Breast epithelium (tissue), 4 donors: ENCODE measurements at regions not wholly inside any gene's neighbourhood (a gene's known extent, or its start where the extent isn't known, plus 50 kb on each side); places are given as distances from the start of the nearest gene placed in this dataset.

Experiments
- DNase-seq, 2 donors: peaks; one replicate each; pipeline ENCODE4 v3.0.0-alpha.2; 2019; ENCODE audit warnings: low spot score in 2 of 2
- H3K27ac ChIP-seq, 2 donors: fragments of 200-600 bp; sonication (generic) in 1 of 2; one replicate each; pipeline ENCODE4 v1.5.1; 2016 to 2019; ENCODE audit warnings: mild to moderate bottlenecking in 1 of 2
- H3K27me3 ChIP-seq, 2 donors: fragments of 200-600 bp; sonication (generic) in 1 of 2; one replicate each; pipeline versions ENCODE4 v1.5.1 to v1.6.0; 2017 to 2019; ENCODE audit warnings: control low read depth in 1 of 2, mild to moderate bottlenecking in 1 of 2
- H3K36me3 ChIP-seq: fragments of 200-600 bp; one replicate; pipeline ENCODE4 v1.5.1; 2019
- H3K4me1 ChIP-seq, 2 donors: fragments of 200-600 bp; sonication (generic); one replicate each; pipeline ENCODE4 v1.5.1; 2016 to 2019; ENCODE audit warnings: control low read depth in 1 of 2
- H3K4me3 ChIP-seq, 3 donors: fragments of 200-600 bp; sonication (generic); 1 replicate in 2 of 3; 2 replicates in 1 of 3; pipeline ENCODE4 v1.5.1; 2016 to 2019; ENCODE audit warnings: mild to moderate bottlenecking in 3 of 3, moderate library complexity in 2 of 3
- H3K9me3 ChIP-seq, 2 donors: fragments of 200-600 bp; sonication (generic) in 1 of 2; one replicate each; pipeline ENCODE4 v1.5.1; 2016 to 2019; ENCODE audit warnings: control low read depth in 1 of 2
- POLR2A ChIP-seq: fragments of 450-650 bp; IDR thresholded peaks from one replicate; pipeline ENCODE4 v1.6.1; 2016; ENCODE audit warnings: antibody characterized with exemption, mild to moderate bottlenecking, moderate library complexity
- POLR2AphosphoS5 ChIP-seq, 3 donors: sonication (generic); formaldehyde crosslinking; IDR thresholded peaks; one replicate each; pipeline ENCODE4 v1.6.1; 2017; ENCODE audit warnings: antibody characterized with exemption in 3 of 3
- intact Hi-C: fragments of 100-400 bp; cut with DNase I; formaldehyde crosslinking; loops from one replicate; pipeline ENCODE4 v1.15.1; 2023; ENCODE audit warnings: low total_unique reads
- TF ChIP-seq, protein P1 (sequence below), 3 donors: fragments of 450-650 bp; IDR thresholded peaks; one replicate each; pipeline ENCODE4 v1.5.1; 2016 to 2017; ENCODE audit warnings: antibody characterized with exemption in 3 of 3, mild to moderate bottlenecking in 3 of 3, moderate library complexity in 3 of 3

DNA sequence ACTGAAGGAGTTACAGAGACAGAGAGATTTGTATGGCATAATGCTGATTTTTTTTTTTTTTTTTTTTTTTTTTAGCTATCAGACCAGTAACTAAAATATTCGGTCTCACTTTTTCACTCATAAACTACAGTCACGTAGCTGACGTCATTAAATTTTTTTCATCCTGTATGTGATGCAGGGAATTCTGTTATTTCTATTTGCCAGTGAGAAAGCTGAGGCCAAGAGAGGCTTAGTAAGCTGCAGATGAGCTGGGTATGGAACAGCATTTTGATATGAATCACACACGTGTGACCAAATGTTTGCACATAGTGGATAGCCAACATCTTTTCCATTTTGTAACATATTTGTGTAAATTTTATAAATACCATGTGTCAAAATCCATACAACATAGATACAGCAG is 79.1 kb upstream of the EPB41L3 start:
- H3K27me3 ChIP-seq = peaks cover 0 to 7% of the 10 kb centered on the region in 2 donors
- DNase-seq = no peak
- peaks cover 0 to 2% of the 10 kb centered on the region in 2 donors for H3K4me1 ChIP-seq
- intact Hi-C loops = no loop called here
- no peak overlapping the region for H3K27ac ChIP-seq
- H3K36me3 ChIP-seq = no peaks in the 10 kb centered on the region
- no peak overlapping the region for H3K4me3 ChIP-seq
- H3K9me3 ChIP-seq = no peaks in the 10 kb centered on the region
- TF ChIP-seq, protein P1, sequence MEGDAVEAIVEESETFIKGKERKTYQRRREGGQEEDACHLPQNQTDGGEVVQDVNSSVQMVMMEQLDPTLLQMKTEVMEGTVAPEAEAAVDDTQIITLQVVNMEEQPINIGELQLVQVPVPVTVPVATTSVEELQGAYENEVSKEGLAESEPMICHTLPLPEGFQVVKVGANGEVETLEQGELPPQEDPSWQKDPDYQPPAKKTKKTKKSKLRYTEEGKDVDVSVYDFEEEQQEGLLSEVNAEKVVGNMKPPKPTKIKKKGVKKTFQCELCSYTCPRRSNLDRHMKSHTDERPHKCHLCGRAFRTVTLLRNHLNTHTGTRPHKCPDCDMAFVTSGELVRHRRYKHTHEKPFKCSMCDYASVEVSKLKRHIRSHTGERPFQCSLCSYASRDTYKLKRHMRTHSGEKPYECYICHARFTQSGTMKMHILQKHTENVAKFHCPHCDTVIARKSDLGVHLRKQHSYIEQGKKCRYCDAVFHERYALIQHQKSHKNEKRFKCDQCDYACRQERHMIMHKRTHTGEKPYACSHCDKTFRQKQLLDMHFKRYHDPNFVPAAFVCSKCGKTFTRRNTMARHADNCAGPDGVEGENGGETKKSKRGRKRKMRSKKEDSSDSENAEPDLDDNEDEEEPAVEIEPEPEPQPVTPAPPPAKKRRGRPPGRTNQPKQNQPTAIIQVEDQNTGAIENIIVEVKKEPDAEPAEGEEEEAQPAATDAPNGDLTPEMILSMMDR (IDR thresholded peaks at IDR 0.05) = no peak
- TF ChIP-seq POLR2A (no peak), POLR2AphosphoS5 (IDR thresholded peaks at IDR 0.05) (no peak)

DNA sequence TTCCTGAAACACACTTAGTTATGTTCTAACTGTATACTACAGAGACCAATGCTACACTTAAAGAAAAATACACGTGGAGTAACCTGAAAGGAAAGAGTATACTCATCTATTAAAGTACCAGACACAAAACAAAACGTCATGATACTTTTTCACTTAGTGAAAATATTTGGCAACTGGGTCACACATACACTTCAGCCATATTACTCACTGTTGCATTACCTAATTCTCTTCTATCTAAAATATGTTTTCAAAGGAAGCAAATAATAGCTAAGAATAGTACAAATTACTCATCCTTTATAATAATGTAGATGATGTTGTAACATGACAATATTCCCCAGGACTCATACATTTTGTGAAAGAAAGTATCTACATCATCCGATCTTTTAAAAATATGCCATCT is 76.5 kb upstream of the EPB41L3 start:
- H3K9me3 ChIP-seq = no peaks in the 10 kb centered on the region
- no peak for DNase-seq
- no peaks in the 10 kb centered on the region for H3K36me3 ChIP-seq
- peaks cover 0 to 3% of the 10 kb centered on the region in 2 donors for H3K27me3 ChIP-seq
- H3K27ac ChIP-seq = no peak overlapping the region
- H3K4me3 ChIP-seq = no peak overlapping the region
- TF ChIP-seq POLR2AphosphoS5 (IDR thresholded peaks at IDR 0.05) (no peak), POLR2A (no peak)
- TF ChIP-seq, protein P1 (IDR thresholded peaks at IDR 0.05) = no peak
- no peaks in the 10 kb centered on the region for H3K4me1 ChIP-seq
- intact Hi-C loops = no loop called here

DNA sequence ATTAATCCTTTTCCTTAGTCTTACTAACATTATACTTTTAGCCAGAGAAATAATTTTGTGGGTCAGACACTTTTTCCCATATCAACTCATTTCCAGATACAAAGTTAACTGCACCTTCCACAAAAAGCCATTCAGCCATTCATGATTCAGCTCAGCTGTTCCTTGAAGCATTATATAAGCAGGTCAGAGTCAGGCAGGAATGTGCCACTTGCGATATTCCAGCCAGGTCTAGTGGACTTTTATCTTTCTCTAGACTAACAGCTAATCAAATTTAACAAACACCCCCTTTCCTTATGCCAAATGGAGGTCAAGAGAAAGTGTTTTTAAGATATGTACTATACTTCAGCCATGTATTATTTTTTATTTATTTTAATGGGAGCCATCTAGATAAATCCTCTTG is 75.6 kb upstream of the EPB41L3 start:
- peaks cover 0 to 3% of the 10 kb centered on the region in 2 donors for H3K27me3 ChIP-seq
- no peaks in the 10 kb centered on the region for H3K9me3 ChIP-seq
- H3K4me3 ChIP-seq = no peak overlapping the region
- no peaks in the 10 kb centered on the region for H3K4me1 ChIP-seq
- no peaks in the 10 kb centered on the region for H3K36me3 ChIP-seq
- intact Hi-C loops = loop anchor here (2.0 kb wide), 1 partner anchor 65 kb away; no protein-coding TSS in a partner anchor
- no peak for TF ChIP-seq POLR2A
- TF ChIP-seq, protein P1 (IDR thresholded peaks at IDR 0.05) = no peak
- no peak for TF ChIP-seq POLR2AphosphoS5 (IDR thresholded peaks at IDR 0.05)
- no peak for DNase-seq
- no peak overlapping the region for H3K27ac ChIP-seq

DNA sequence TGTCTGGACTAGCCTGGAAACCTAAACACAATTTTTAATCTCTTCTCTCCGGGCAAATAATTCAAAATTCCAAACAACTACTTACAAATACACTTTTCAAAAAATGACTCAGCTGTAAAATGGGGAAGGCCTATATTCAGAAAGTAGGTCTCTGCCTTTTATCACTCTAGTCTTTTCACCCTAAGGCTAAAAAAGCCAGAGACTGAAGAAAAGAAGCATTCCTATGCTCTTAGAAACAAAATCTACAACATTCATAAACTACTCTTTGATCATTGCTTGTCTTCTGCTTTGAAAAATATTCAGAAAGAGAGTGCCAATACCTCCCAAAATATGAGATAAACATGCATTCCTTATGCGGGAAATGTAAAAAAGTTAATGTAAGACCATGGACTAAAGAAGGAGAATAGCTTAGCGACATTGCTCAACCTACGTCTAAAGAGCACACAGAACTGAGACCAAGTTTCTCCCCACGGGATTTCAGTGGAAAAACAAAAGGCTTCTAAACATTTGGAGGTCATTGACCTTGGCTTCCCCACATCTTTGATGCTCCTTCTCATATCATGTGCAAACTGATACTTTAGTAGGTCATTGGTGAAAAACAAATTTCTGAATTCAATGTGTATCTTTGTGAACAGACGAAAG is 74.4 kb upstream of the EPB41L3 start:
- no peaks in the 10 kb centered on the region for H3K4me1 ChIP-seq
- intact Hi-C loops = loop anchor here (2.0 kb wide), 1 partner anchor 63 kb away; no protein-coding TSS in a partner anchor
- peak overlapping the region in 1 of 2 donors; percentile 3 for H3K27ac ChIP-seq
- no peak for DNase-seq
- H3K9me3 ChIP-seq = no peaks in the 10 kb centered on the region
- H3K4me3 ChIP-seq = no peak overlapping the region
- no peaks in the 10 kb centered on the region for H3K27me3 ChIP-seq
- TF ChIP-seq, protein P1 (IDR thresholded peaks at IDR 0.05) = no peak
- no peak for TF ChIP-seq POLR2A
- TF ChIP-seq POLR2AphosphoS5 (IDR thresholded peaks at IDR 0.05) = no peak
- H3K36me3 ChIP-seq = no peaks in the 10 kb centered on the region

DNA sequence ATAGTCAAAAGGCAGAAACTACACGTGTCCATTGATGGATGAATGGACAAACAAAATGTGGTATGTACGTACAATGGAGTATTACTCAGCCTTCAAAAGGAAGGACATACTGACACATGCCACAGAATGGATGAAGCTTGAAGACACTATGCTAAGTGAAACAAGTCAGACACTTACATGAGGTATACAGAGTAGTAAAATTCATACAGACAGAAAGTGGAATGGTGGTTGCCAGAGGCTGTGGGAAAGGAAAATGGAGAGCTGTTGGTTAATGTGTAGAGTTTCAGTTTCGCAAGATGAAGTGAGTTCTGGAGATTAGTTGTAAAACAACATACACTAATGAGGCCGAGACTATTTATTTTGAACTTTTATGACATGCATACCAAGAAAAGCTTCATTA is 67.4 kb upstream of the EPB41L3 start:
- DNase-seq = no peak
- Histone ChIP-seq H3K9me3 (no peaks in the 10 kb centered on the region), H3K36me3 (no peaks in the 10 kb centered on the region), H3K27me3 (no peaks in the 10 kb centered on the region), H3K4me1 (no peaks in the 10 kb centered on the region), H3K27ac (no peak overlapping the region), H3K4me3 (no peak overlapping the region)
- TF ChIP-seq, protein P1 (IDR thresholded peaks at IDR 0.05) = no peak
- TF ChIP-seq POLR2AphosphoS5 (IDR thresholded peaks at IDR 0.05) (no peak), POLR2A (no peak)
- intact Hi-C loops = no loop called here
